ENCODE measurements at regions not wholly inside any gene's neighbourhood (a gene's known extent, or its start where the extent isn't known, plus 50 kb on each side); places are given as distances from the start of the nearest gene placed in this dataset.

- no peaks in the 10 kb centered on the region for H3K27me3 ChIP-seq
- H3K36me3 ChIP-seq (replicated peaks in 1 of 2; ENCODE audit: insufficient read depth in 1 of 2, low read depth in 2 of 2), result no peaks in the 10 kb centered on the region
- H3K9me3 ChIP-seq, result no peaks in the 10 kb centered on the region
- no peak for DNase-seq
- TF ChIP-seq CTCF (IDR thresholded peaks at IDR 0.05) (no peak), POLR2A (IDR thresholded peaks at IDR 0.05) (no peak)
- H3K4me3 ChIP-seq, result no peak overlapping the region
- 85 to 90% methylated on average over 21 to 22 of the region's 22 CpGs for WGBS, 2 donors
- intact Hi-C loops (cut with DNase I), result no loop called here
- H3K4me1 ChIP-seq, result no peaks in the 10 kb centered on the region
- ATAC-seq, result no peak
- no peak overlapping the region for H3K27ac ChIP-seq
Measured at GRCh38 chr6:168207421-168208175, 112.0 kb downstream of the DACT2 start.

- Histone ChIP-seq H3K27me3 (no peaks in the 10 kb centered on the region), H3K36me3 (replicated peaks in 1 of 2; ENCODE audit: insufficient read depth in 1 of 2, low read depth in 2 of 2) (no peaks in the 10 kb centered on the region), H3K4me3 (no peak overlapping the region), H3K27ac (no peak overlapping the region), H3K4me1 (no peaks in the 10 kb centered on the region), H3K9me3 (no peaks in the 10 kb centered on the region)
- WGBS, 2 donors, result 73 to 83% methylated on average over 16 of the region's 16 CpGs
- intact Hi-C loops (cut with DNase I), result no loop called here
- TF ChIP-seq CTCF (IDR thresholded peaks at IDR 0.05) (no peak), POLR2A (IDR thresholded peaks at IDR 0.05) (no peak)
- peak in 3 of 4 donors; percentile 20 to 34 (median 31) for DNase-seq
- no peak for ATAC-seq
Measured at GRCh38 chr6:168206661-168207274, 112.8 kb downstream of the DACT2 start.

GRCh38 chr6:168206186-168206585 is 113.4 kb downstream of the DACT2 start:
- Histone ChIP-seq H3K9me3 (no peaks in the 10 kb centered on the region), H3K27ac (no peak overlapping the region), H3K4me3 (no peak overlapping the region), H3K4me1 (no peaks in the 10 kb centered on the region), H3K36me3 (replicated peaks in 1 of 2; ENCODE audit: insufficient read depth in 1 of 2, low read depth in 2 of 2) (no peaks in the 10 kb centered on the region), H3K27me3 (no peaks in the 10 kb centered on the region)
- WGBS, 2 donors, result 86 to 90% methylated on average over 8 of the region's 8 CpGs
- DNase-seq (no peak), ATAC-seq (no peak)
- intact Hi-C loops (cut with DNase I), result no loop called here
- no peak for TF ChIP-seq CTCF (IDR thresholded peaks at IDR 0.05)
- TF ChIP-seq POLR2A (IDR thresholded peaks at IDR 0.05), result no peak

GRCh38 chr6:168201799-168202198 is 117.8 kb downstream of the DACT2 start:
- Histone ChIP-seq H3K4me3 (no peak overlapping the region), H3K27ac (no peak overlapping the region), H3K9me3 (no peaks in the 10 kb centered on the region), H3K4me1 (peaks cover 4% of the 10 kb centered on the region), H3K27me3 (no peaks in the 10 kb centered on the region), H3K36me3 (replicated peaks in 1 of 2; ENCODE audit: insufficient read depth in 1 of 2, low read depth in 2 of 2) (no peaks in the 10 kb centered on the region)
- 79 to 84% methylated on average over 4 to 5 of the region's 5 CpGs for WGBS, 2 donors
- intact Hi-C loops (cut with DNase I), result no loop called here
- TF ChIP-seq CTCF (IDR thresholded peaks at IDR 0.05) (no peak), POLR2A (IDR thresholded peaks at IDR 0.05) (no peak)
- ATAC-seq (no peak), DNase-seq (no peak)

All from body of pancreas (tissue), 4 donors.